Heart right ventricle (tissue), 16 donors: ENCODE measurements at regions not wholly inside any gene's neighbourhood (a gene's known extent, or its start where the extent isn't known, plus 50 kb on each side); places are given as distances from the start of the nearest gene placed in this dataset.

Experiments used
- ATAC-seq, 8 donors: fragments of 200-7000 bp; cut with Tn5 transposase; one replicate each; pipeline ENCODE4 v1.9.1; 2020; ENCODE audit warnings: mild to moderate bottlenecking in 8 of 8, moderate library complexity in 8 of 8, moderate number of reproducible peaks in 1 of 8
- DNase-seq, 2 donors: peaks; one replicate each; pipeline ENCODE4 v3.0.0-alpha.2; 2020
- H3K27ac ChIP-seq, 10 donors: fragments of 200-600 bp; sonication (generic) in 2 of 10; one replicate each; pipeline versions ENCODE4 v1.5.0 to v1.8.0; 2020 to 2022; ENCODE audit warnings: mild to moderate bottlenecking in 3 of 10
- H3K27me3 ChIP-seq, 7 donors: fragments of 200-600 bp; one replicate each; pipeline ENCODE4 v1.8.0; 2021 to 2022; ENCODE audit warnings: mild to moderate bottlenecking in 2 of 7
- H3K36me3 ChIP-seq, 9 donors: fragments of 200-600 bp; sonication (generic) in 1 of 9; one replicate each; pipeline versions ENCODE4 v1.5.0 to v1.8.0; 2020 to 2022; ENCODE audit warnings: mild to moderate bottlenecking in 2 of 9
- H3K4me1 ChIP-seq, 9 donors: fragments of 200-600 bp; sonication (generic) in 1 of 9; one replicate each; pipeline versions ENCODE4 v1.5.0 to v1.8.0; 2020 to 2022; ENCODE audit warnings: mild to moderate bottlenecking in 4 of 9
- H3K4me3 ChIP-seq, 10 donors: fragments of 200-600 bp; sonication (generic) in 2 of 10; one replicate each; pipeline versions ENCODE4 v1.5.0 to v1.8.0; 2020 to 2022; ENCODE audit warnings: mild to moderate bottlenecking in 7 of 10, moderate library complexity in 2 of 10
- H3K9me3 ChIP-seq, 11 donors: fragments of 200-600 bp in 10 of 11; sonication (generic) in 2 of 11; one replicate each; pipeline versions ENCODE4 v1.5.0 to v1.8.0; 2013 to 2022; ENCODE audit warnings: mild to moderate bottlenecking in 2 of 11, control low read depth in 1 of 11, moderate library complexity in 1 of 11
- CTCF ChIP-seq, 9 donors: fragments of 200-600 bp; sonication (generic) in 2 of 9; IDR thresholded peaks; one replicate each; pipeline versions ENCODE4 v1.5.0 to v1.8.0; 2021 to 2022; ENCODE audit warnings: antibody characterized with exemption in 9 of 9, mild to moderate bottlenecking in 5 of 9, moderate library complexity in 1 of 9
- WGBS, 2 donors: extraction: QIAGEN DNeasy Blood & Tissue Kit; methylation state at CpG; one replicate each; pipeline ENCODE4 v1.1.7; 2013; ENCODE audit warnings: inconsistent platforms in 1 of 2; 5-methylcytosine and 5-hydroxymethylcytosine counted together
- intact Hi-C, 10 donors: fragments of 100-400 bp; cut with DNase I; formaldehyde crosslinking; loops; one replicate each; pipeline versions ENCODE4 v1.11.1 to v1.14.2; 2022
- donor health status: Arrhythmogenic right ventricular cardiomyopathy.
- donor health status: ischemic (EF 13 %, LVEDD 7.1; RV severe dilation, severe dysfunction).
- donor health status: healthy with polysubstance abuse.
- donor health status: DM: no; HTN: yes; CAD: no.
- donor health status: DM: no; HTN: no; CAD: no.
- donor health status: ischemic (EF 25% LVEDD 6.9; RV normal size, moderate dysfunction).
- donor health status: ischemic (EF 25% LVEDD 5.7; RV mildly dilated, moderate dysfunction).
- donor health status: healthy.
- donor health status: DM: yes; HTN: yes; CAD: no.
- donor health status: Ischemic cardiomyopathy.
- donor health status: ischemic (EF 35%, LVEDD 5.7; RV mildly dilated, moderate dysfunction).
- donor health status: nonischemic (EF 11% LVEDD 7.7; RV severe dilation, severe dysfunction).
- donor health status: DM: yes; HTN: yes; CAD: no.
- donor health status: PGD.
- donor health status: ischemic (EF 29% LVEDD 5.4; RV normal size, mild dysfunction).
- donor health status: nonischemic (EF 23%, LVEDD 6.1; RV moderate dilation, normal function).

DNA sequence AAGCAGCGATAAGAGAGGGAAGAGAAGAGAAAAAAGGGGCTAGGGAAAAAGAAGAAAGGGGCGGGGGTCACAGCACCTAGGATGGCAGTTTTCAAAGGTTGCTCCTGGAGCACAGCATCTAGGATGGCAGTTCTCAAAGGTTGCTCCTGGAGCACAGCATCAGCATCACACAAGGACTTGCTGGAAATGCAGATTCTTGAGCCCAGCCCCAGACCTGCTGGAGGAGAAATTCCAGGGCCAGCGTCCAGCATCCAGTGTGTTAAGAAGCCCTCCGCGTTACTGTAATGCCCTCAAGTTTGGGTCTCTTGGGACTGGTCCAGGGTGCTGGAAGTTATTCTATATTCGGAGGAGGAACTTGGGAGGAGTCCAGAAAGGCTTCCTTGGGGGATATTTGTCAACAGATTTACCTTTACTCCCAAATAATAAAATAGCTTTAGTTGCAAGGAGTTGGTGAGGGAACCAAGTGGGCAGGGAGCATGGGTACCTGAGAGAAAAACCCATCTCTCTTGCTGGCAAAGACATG, 519.4 kb downstream of the SHQ1 start:
- H3K27me3 ChIP-seq = no peaks in the 10 kb centered on the region
- H3K27ac ChIP-seq = no peak overlapping the region
- H3K9me3 ChIP-seq = peaks cover 0 to 6% (median 0%) of the 10 kb centered on the region in 11 donors
- no peak for DNase-seq
- no peak for ATAC-seq
- no peaks in the 10 kb centered on the region for H3K36me3 ChIP-seq
- 49 to 50% methylated on average over 6 of the region's 6 CpGs for WGBS, 2 donors
- peaks cover 0 to 25% (median 12%) of the 10 kb centered on the region in 9 donors for H3K4me1 ChIP-seq
- intact Hi-C loops = no loop called here
- TF ChIP-seq CTCF (IDR thresholded peaks at IDR 0.05) = no peak
- H3K4me3 ChIP-seq = no peak overlapping the region

GRCh38 chr3:72327008-72327407, 521.2 kb downstream of the SHQ1 start:
- H3K9me3 ChIP-seq = peaks cover 0 to 6% (median 0%) of the 10 kb centered on the region in 11 donors
- H3K27me3 ChIP-seq = no peaks in the 10 kb centered on the region
- no peak overlapping the region for H3K27ac ChIP-seq
- ATAC-seq (no peak), DNase-seq (no peak)
- 96 to 98% methylated on average over 5 of the region's 5 CpGs for WGBS, 2 donors
- no peak for TF ChIP-seq CTCF (IDR thresholded peaks at IDR 0.05)
- no peak overlapping the region for H3K4me3 ChIP-seq
- H3K4me1 ChIP-seq = peaks cover 0 to 29% (median 12%) of the 10 kb centered on the region in 9 donors
- H3K36me3 ChIP-seq = no peaks in the 10 kb centered on the region
- intact Hi-C loops = no loop called here

DNA sequence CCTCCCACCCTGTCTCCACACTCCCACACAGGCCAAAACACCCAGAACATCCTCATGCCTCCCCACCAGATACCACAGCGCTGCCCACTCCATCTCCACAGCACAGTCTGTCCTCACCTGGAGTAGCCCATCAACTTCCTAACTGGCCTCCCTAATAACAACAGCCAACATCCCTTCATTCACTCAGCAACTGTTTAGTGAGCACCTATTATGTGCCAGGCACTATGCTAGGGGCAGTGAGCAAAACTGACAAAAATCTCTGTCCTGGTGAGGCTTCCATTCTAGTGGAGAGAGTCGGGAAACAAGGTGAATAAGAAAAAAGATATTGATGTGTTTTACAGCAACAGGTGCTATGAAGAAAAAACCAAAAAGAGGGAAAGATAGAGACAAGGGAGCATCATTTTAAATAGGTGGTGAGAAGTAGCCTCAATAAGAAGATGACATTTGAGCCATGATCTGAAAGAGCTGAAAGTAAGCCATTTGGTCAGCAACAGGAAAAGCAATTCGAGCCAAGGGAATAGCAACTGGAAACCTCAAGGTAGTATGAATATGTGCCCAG, 523.9 kb downstream of the SHQ1 start:
- ATAC-seq = no peak
- Histone ChIP-seq H3K9me3 (peaks cover 0 to 6% (median 0%) of the 10 kb centered on the region in 11 donors), H3K36me3 (no peaks in the 10 kb centered on the region), H3K27me3 (no peaks in the 10 kb centered on the region), H3K4me1 (peaks cover 0 to 24% (median 6%) of the 10 kb centered on the region in 9 donors), H3K27ac (no peak overlapping the region), H3K4me3 (no peak overlapping the region)
- DNase-seq = no peak
- TF ChIP-seq CTCF (IDR thresholded peaks at IDR 0.05) = no peak
- intact Hi-C loops = no loop called here
- WGBS, 2 donors = 91 to 96% methylated on average over 3 of the region's 3 CpGs

DNA sequence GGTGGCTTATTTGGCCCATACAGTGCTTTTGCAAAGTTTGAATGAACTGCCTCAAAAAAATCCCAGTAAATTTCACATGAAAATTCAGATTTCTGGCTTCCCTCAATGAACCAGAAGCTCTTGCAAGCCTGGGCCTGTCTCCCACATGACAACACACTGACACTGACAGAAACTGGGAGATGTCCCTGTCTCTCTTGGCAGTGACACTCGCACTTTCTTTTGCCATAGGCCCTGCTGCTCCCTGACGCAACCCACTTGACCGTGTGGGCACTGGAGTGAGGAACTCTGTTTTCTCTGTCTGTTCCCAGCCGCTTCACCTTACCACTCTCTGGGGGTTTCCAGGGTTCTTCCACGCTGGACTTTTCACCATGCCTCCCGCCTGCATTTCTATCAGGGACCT, 524.5 kb downstream of the SHQ1 start:
- peak in 3 of 8 donors; percentile 36 to 66 (median 58) for ATAC-seq
- Histone ChIP-seq H3K27me3 (no peaks in the 10 kb centered on the region), H3K4me1 (peaks cover 5 to 24% (median 9%) of the 10 kb centered on the region in 9 donors), H3K27ac (no peak overlapping the region), H3K36me3 (no peaks in the 10 kb centered on the region), H3K4me3 (no peak overlapping the region), H3K9me3 (peaks cover 0 to 6% (median 0%) of the 10 kb centered on the region in 11 donors)
- WGBS, 2 donors = 85 to 86% methylated on average over 6 of the region's 6 CpGs
- TF ChIP-seq CTCF (IDR thresholded peaks at IDR 0.05) = no peak
- intact Hi-C loops = loop anchor here in 1 of 10 donors (2.0 kb wide), 1 partner anchor 53 kb away; no protein-coding TSS in a partner anchor
- DNase-seq = no peak
